ENCODE measurements at regions not wholly inside any gene's neighbourhood (a gene's known extent, or its start where the extent isn't known, plus 50 kb on each side); places are given as distances from the start of the nearest gene placed in this dataset.

DNA sequence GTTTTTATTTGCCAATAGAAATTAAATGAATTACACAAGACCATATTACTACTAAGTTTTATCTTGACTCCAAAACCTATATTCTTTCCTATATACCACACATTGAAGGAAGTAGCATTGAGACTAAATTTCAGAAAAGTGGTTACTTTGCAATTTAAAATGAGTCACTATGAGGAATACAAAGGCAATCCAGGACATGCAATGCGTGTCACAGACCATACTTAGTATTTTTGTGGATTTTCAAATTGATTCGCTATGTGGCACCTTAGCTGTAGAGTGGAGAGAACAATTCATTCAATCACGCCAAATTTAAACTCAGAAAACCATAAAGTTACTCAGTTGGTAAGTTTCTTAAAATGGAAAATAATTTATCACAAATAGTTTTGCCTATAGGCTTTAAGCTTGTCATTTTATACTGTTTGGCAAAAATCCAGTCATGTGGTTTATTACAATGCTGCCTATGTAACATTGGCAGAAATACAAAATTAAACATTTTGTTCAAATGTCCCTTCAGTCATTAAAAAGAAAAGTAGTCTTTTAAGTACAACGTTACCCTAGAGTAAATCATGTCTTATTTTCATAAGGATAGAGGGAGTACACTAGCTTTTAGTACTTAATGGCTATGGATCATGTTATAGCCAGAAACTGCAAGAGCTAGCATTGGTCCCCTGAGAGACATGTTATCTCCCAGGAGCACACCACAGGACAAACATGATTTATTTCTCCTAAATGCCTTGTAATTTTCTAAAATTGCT, 222.8 kb upstream of the CDH7 start:
- Histone ChIP-seq H3K4me2 (ENCODE audit: low read length) (no peak overlapping the region), H3K9me3 (ENCODE audit: insufficient read depth, low read length) (no peaks in the 10 kb centered on the region), H3K4me1 (ENCODE audit: low read length) (no peaks in the 10 kb centered on the region), H4K20me1 (ENCODE audit: insufficient read depth, low read length) (no peaks in the 10 kb centered on the region), H3K36me3 (replicated peaks; ENCODE audit: low read depth, low read length) (no peaks in the 10 kb centered on the region), H2AFZ (ENCODE audit: low read depth, low read length) (0 out of 2 replicates have a peak overlapping the region, but pooled peaks have one; percentile 7), H3K27me3 (ENCODE audit: low read depth, low read length) (no peaks in the 10 kb centered on the region), H3K9ac (ENCODE audit: low read length) (no peak overlapping the region), H3K79me2 (ENCODE audit: low read length) (no peaks in the 10 kb centered on the region), H3K4me3 (ENCODE audit: low read length) (no peak overlapping the region), H3K27ac (ENCODE audit: low read length) (no peak overlapping the region)
- TF ChIP-seq, protein P1, sequence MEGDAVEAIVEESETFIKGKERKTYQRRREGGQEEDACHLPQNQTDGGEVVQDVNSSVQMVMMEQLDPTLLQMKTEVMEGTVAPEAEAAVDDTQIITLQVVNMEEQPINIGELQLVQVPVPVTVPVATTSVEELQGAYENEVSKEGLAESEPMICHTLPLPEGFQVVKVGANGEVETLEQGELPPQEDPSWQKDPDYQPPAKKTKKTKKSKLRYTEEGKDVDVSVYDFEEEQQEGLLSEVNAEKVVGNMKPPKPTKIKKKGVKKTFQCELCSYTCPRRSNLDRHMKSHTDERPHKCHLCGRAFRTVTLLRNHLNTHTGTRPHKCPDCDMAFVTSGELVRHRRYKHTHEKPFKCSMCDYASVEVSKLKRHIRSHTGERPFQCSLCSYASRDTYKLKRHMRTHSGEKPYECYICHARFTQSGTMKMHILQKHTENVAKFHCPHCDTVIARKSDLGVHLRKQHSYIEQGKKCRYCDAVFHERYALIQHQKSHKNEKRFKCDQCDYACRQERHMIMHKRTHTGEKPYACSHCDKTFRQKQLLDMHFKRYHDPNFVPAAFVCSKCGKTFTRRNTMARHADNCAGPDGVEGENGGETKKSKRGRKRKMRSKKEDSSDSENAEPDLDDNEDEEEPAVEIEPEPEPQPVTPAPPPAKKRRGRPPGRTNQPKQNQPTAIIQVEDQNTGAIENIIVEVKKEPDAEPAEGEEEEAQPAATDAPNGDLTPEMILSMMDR (IDR thresholded peaks at IDR 0.05; ENCODE audit: low read depth, low read length) = no peak
- TF ChIP-seq EZH2phosphoT487 (IDR thresholded peaks at IDR 0.05; ENCODE audit: low read depth) = no peak

DNA sequence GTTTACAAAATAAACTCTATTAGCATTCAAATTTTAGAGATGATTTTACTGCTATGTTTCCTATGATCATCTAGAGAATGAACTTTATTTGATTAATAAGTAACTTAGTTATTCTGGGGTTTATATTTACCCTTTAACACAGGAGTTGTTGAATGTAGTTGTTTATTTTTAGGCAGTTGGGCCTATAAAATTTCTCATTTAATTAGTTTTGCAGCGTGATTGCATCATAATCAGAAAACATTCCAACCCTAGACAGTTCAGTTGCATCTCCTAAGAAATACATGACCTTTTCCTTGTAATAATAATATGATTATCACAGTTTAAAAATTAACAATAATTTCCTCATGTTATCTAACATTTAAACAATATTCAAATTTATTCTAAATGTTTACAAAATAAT, 224.7 kb upstream of the CDH7 start:
- no peaks in the 10 kb centered on the region for H3K79me2 ChIP-seq (ENCODE audit: low read length)
- H3K27ac ChIP-seq (ENCODE audit: low read length) = no peak overlapping the region
- no peak overlapping the region for H2AFZ ChIP-seq (ENCODE audit: low read depth, low read length)
- no peaks in the 10 kb centered on the region for H3K4me1 ChIP-seq (ENCODE audit: low read length)
- no peaks in the 10 kb centered on the region for H3K36me3 ChIP-seq (replicated peaks; ENCODE audit: low read depth, low read length)
- no peaks in the 10 kb centered on the region for H4K20me1 ChIP-seq (ENCODE audit: insufficient read depth, low read length)
- no peak overlapping the region for H3K4me2 ChIP-seq (ENCODE audit: low read length)
- no peak for TF ChIP-seq EZH2phosphoT487 (IDR thresholded peaks at IDR 0.05; ENCODE audit: low read depth)
- TF ChIP-seq, protein P1 (IDR thresholded peaks at IDR 0.05; ENCODE audit: low read depth, low read length) = no peak
- no peak overlapping the region for H3K9ac ChIP-seq (ENCODE audit: low read length)
- H3K4me3 ChIP-seq (ENCODE audit: low read length) = no peak overlapping the region
- no peaks in the 10 kb centered on the region for H3K9me3 ChIP-seq (ENCODE audit: insufficient read depth, low read length)
- H3K27me3 ChIP-seq (ENCODE audit: low read depth, low read length) = no peaks in the 10 kb centered on the region

DNA sequence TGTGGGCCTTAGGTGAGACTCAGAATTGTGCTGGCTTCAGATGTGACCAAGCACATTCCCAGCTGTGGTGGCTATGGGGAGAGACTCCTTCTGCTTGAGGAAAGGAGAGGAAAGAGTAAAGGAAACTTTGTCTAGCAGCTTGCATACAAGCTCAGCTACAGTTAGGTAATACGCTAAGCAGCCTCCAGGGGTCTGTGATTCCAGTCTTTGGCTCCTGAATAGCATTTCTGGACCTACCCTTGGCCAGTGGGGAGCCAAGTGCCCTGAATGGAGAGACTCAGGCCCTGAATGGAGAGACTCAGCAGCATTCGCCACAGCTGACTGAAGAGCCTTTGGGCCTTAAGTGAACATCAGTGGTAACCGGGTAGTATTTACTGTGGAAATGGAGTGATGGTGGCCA, 227.4 kb upstream of the CDH7 start:
- Histone ChIP-seq H3K36me3 (replicated peaks; ENCODE audit: low read depth, low read length) (no peaks in the 10 kb centered on the region), H4K20me1 (ENCODE audit: insufficient read depth, low read length) (no peaks in the 10 kb centered on the region), H3K9ac (ENCODE audit: low read length) (no peak overlapping the region), H3K9me3 (ENCODE audit: insufficient read depth, low read length) (no peaks in the 10 kb centered on the region), H2AFZ (ENCODE audit: low read depth, low read length) (no peak overlapping the region), H3K27me3 (ENCODE audit: low read depth, low read length) (no peaks in the 10 kb centered on the region), H3K79me2 (ENCODE audit: low read length) (no peaks in the 10 kb centered on the region), H3K4me3 (ENCODE audit: low read length) (no peak overlapping the region), H3K4me2 (ENCODE audit: low read length) (no peak overlapping the region), H3K27ac (ENCODE audit: low read length) (no peak overlapping the region), H3K4me1 (ENCODE audit: low read length) (no peaks in the 10 kb centered on the region)
- TF ChIP-seq, protein P1 (IDR thresholded peaks at IDR 0.05; ENCODE audit: low read depth, low read length) = no peak
- no peak for TF ChIP-seq EZH2phosphoT487 (IDR thresholded peaks at IDR 0.05; ENCODE audit: low read depth)

DNA sequence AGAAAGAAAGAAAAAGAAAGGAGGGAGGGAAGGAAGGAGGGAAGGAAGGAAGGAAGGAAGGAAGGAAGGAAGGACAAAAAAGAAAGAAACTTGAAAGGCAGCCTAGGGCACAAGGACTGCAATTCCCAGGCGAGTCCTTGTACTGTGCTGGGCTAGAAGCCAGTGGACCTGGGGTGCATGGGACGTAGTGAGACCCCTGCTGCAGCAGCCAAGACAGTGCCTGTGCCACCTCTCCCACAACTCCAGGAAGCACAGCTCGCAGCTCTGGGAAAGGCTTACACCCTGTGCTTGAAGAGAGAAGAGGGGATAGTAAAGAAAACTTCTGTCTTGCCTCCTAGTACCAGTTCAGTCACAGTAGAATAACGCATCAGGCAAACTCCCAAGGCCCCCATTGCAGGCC, 227.9 kb upstream of the CDH7 start:
- no peaks in the 10 kb centered on the region for H3K27me3 ChIP-seq (ENCODE audit: low read depth, low read length)
- no peaks in the 10 kb centered on the region for H4K20me1 ChIP-seq (ENCODE audit: insufficient read depth, low read length)
- no peak overlapping the region for H3K27ac ChIP-seq (ENCODE audit: low read length)
- no peak overlapping the region for H3K9ac ChIP-seq (ENCODE audit: low read length)
- no peak overlapping the region for H3K4me2 ChIP-seq (ENCODE audit: low read length)
- TF ChIP-seq, protein P1 (IDR thresholded peaks at IDR 0.05; ENCODE audit: low read depth, low read length) = no peak
- no peak for TF ChIP-seq EZH2phosphoT487 (IDR thresholded peaks at IDR 0.05; ENCODE audit: low read depth)
- no peaks in the 10 kb centered on the region for H3K4me1 ChIP-seq (ENCODE audit: low read length)
- no peaks in the 10 kb centered on the region for H3K36me3 ChIP-seq (replicated peaks; ENCODE audit: low read depth, low read length)
- H3K4me3 ChIP-seq (ENCODE audit: low read length) = no peak overlapping the region
- no peaks in the 10 kb centered on the region for H3K79me2 ChIP-seq (ENCODE audit: low read length)
- H2AFZ ChIP-seq (ENCODE audit: low read depth, low read length) = no peak overlapping the region
- H3K9me3 ChIP-seq (ENCODE audit: insufficient read depth, low read length) = no peaks in the 10 kb centered on the region

Data from OCI-LY3 (cell line).